Eye (tissue), 1 donor: ENCODE measurements at regions not wholly inside any gene's neighbourhood (a gene's known extent, or its start where the extent isn't known, plus 50 kb on each side); places are given as distances from the start of the nearest gene placed in this dataset.
"Not testable (repeated sequence)": the region's sequence is repeated elsewhere in the genome, so short reads cannot be mapped to it uniquely, and the experiment has no call there.

Experiments
- DNase-seq: peaks from one replicate; pipeline ENCODE4 v3.0.0-alpha.2; 2015

DNA sequence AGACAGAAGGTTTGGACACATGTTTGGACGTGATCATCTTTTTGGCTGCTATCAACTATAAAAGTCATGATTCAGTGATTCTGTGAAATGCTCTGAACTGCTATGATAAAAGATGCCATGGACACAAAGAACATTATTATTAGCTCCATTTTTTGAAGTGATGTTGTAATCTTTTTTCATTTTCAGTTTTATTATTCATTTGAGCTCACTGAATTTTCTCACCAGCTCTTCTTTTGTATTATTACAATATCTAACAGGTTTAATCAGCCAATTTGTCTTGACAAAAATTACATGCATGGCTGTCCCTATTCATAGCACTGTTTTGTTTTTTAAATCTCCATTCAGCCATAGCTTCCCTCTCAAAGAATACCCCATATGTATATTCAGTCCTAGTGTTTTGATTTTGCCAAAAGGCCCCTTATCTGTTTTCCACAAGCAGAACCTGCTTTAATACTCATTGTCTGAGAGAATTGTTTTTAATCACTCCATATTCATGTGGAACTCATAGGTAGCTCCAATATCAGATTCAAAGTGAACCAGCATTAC lies 314.0 kb upstream of the FAM98A start:
- peak; percentile 83 for DNase-seq

DNA sequence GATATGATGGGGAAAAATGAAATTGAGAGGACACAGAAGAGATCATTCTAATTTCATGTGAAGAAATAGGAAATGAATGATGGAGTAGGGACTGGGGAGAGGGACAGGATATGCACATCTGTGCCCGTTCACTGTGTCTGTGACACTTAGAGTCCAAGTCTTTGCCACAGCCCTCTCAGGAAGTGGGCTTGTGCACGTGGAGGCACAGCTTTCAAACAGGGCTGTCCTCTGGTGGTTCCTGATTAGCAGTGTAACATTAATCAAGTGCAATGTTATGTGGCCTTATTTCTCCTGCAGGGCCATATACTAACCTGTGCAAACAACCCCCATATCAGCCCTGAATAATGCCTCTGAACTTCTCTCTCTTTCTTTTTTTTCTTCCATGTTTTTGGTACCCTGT lies 312.2 kb upstream of the FAM98A start:
- DNase-seq, result no peak

DNA sequence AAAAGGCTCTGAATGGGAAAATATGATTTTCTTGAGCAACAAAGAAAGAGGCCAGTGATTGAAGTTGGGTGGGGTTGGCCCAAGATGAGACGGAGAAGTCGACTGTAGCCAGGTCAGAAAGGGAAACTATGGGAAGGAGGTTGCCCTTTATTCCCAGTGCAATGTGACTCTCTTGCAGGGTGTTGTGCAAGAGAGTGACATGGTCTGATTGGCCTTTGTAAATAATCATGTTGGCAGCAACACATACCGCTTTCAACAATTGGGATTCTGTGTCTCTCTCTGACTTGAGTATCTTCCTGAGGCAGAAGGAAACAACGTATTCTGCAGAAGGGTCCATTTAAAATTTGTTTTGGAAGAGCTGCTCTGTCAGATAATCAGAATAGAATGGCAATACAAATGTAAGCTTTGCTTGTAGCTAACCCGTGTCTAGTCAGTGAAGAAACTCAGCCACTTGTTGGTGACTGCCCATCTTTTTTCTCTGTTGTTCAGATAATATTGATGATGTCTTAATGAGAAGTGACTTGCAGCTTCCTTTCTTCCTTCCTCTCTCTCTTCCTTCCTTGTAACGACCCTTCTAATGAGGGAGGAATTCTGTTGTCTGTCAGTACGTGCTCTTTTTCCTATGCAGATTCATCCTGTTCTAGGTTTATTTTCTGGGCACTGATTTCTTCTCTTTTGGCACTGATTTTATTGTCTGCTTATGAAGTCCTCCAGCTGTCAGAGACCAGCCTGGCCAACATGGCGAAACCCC lies 311.0 kb upstream of the FAM98A start:
- peak; percentile 40 for DNase-seq

DNA sequence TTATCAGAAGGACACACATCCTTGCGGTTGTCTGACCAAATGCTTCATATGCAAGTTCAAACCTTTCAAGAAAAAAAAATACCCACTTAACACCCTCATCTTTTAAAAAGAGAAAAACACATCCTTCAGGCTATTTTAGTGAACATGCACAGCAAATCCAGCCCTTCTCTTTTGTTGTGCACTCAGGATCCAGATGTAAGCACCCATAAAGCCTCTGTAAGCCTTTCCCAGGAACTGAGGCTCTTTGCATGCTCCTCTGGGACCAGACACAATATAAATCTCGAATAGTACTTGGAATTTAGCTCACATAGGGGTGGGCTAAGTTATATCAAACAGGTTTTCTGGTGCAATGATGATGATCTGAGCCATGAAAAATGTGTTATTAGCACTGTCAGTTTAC lies 308.8 kb upstream of the FAM98A start:
- peak; percentile 51 for DNase-seq

DNA sequence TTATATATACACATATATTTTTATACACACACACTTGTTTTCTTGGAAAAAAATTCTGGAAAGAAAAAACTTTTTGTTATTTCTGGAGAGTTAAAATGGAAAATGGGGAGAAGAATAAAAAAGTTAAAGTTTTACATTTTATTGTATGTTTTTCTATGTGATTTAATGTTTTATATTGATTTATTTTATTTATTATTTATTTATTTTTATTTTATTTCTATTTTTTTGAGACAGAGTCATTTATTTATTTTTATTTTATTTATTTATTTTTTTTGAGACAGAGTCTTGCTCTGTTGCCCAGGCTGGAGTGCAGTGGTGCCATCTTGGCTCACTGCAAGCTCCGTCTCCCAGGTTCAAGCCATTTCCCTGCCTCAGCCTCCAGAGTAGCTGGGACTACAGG lies 307.0 kb upstream of the FAM98A start:
- not testable (repeated sequence) for DNase-seq

DNA sequence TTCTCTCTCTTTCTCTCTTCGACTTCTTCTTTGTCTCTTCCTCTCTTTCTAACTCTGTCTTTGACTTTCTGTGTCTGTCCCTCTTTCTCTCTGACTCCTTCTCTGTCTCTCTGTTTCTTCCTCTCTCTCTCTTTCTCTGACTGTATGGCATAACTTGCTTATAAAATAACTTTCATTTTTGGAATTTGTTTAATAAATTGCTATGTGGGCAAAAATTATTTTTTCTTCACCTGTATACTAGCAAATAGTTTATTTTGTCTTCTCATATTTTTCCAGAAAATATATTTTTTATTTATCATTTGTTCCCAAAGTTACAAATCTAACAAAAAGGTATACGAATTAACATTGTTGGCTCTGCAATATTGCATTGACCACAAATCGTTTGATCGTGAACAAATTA lies 305.7 kb upstream of the FAM98A start:
- DNase-seq, result no peak

DNA sequence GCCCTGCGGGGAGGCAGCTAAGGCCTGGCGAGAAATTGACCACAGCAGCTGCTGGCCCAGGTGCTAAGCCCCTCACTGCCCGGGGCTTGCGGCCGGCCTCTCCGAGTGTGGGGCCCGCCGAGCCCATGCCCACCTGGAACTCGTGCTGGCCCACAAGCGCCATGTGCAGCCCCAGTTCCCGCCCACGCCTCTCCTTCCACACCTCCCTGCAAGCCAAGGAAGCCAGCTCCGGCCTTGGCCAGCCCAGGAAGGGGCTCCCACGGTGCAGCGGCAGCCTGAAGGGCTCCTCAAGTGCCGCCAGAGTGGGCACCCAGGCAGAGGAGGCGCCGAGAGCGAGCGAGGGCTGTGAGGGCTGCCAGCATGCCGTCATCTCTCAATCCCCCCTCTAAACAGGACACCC lies 304.6 kb upstream of the FAM98A start:
- no peak for DNase-seq

DNA sequence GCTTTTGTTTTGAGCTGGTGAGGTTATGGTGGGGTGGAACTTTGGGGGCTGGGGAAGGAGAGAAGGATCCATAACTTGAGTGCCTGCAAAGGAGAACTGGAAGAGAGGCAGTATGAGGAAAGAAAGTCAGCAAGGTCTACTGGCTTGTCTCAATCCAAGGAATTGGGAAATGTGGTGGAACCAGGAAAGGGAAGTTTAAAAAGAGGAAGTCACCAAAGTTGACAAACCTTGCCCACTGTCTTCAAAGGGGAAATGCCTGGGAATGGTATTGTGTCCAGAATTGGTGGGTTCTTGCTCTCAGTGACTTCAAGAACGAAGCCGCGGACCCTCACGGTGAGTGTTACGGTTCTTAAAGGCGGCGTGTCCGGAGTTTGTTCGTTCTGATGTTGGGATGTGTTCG lies 304.1 kb upstream of the FAM98A start:
- DNase-seq, result no peak

DNA sequence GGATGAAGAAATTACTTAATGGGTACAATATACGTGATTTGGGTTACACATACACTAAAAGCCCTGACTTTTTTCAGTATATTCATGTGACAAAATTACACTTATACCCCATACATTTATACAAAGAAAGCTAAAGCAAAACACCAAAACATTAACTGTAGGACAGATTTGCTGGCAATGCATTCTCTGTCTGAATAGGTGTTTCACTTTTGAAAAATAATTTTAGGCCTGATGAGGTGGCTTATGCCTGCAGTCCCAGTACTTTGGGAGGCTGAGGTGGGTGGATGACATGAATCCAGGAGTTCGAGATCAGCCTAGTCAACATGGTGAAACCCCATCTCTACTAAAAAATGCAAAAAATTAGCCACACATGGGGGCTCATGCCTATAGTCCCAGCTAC lies 301.5 kb upstream of the FAM98A start:
- no peak for DNase-seq

DNA sequence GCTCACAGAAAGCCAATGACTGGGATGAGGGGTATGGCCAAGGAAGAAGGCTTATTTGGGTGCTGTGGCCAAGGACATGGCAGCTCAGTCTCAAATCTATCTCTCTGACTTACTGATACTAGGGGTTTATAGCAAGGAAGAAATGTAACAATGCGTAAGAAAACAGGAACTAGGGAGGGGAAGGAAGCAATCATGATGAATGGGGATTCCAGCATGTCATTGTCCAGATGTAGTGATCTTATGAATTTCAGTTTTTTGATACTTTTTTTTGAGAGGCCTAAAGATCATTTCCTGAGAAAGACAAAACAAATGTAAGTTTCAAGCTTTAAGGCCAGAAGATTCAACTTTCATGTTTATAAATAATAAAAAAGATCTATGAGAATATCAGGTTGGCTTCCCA lies 298.6 kb upstream of the FAM98A start:
- DNase-seq, result no peak

DNA sequence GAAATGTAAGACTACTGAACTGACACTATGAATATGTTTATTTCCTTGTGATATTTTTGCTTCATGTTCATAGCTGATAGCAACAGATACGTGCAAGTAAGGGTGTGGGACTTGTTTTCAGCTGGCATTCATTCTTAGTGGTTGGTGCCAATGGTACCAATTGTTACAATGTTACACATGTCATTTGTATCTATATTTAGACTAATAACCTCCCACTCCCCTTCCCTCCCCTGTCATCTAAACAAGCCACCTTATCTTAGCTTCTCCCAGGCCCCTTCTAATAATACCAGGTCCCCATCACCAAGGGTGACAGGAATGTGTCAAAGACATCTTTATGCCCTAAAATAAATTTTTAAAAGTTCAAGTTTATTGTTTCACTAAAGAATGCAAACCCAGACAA lies 294.7 kb upstream of the FAM98A start:
- no peak for DNase-seq

DNA sequence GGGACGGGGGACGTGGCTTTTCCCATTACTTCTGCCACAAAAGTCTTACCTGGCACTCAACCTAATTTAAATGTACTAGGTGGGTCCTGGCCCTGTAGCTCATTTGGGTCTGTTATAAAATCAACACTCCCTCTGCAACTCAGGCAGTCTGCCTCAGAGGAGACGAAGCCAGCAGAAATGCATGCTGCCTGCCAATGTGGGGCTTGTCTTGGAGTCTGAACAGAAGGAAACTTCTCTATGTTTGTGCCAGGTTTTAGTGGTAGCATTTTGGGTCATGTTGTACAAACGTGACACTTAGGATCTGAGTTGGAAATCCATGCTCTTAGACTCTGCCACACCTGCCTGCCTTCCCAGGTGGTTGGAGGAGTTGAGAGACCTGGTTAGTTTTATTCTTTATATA lies 292.5 kb upstream of the FAM98A start:
- no peak for DNase-seq

DNA sequence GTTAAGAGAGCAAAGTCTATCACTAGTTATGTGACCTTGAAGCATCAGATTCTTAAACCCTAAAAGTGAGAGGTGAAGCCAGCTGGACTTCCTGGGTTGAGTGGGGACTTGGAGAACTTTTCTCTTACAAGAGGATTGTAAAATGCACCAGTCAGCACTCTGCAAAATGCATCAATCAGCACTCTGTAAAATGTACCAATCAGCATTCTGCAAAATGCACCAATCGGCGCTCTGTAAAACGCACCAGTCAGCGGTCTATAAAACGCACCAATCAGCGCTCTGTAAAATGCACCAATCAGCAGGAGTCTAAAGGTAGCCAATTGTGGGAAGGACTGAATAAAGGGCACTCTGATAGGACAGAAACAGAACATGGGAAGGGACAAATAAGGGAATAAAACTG lies 291.6 kb upstream of the FAM98A start:
- DNase-seq, result no peak

DNA sequence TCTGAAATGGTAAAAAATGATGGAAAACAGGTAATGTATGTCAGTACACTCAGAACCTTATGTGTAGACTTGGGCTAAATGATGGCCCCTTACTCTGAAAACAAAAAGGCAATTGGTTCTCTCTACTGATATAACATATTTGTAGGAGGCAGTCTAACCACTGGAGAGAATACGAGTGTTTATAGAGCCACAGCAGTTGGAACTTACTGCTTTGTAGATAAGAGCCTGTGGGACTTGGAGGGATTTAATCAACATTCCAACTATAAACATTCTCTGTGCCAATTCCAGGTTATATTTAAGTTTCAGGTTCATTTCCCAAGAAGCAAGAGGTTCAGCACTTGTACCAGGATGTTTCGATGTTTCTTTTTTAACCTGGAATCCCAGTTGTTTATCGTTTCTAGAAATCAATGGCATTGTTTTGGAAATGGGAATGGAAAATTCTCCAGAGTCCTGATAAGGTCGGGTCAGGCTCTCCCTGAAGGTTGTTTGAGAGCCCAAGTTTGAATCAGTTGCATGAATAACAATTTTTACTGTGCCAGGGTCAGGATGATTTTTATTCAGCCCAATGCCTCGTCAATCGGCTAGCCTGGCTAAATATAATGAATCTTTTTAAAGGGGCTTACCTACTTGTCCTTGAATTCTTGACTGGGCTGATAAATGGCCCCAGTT lies 278.4 kb upstream of the FAM98A start:
- no peak for DNase-seq

DNA sequence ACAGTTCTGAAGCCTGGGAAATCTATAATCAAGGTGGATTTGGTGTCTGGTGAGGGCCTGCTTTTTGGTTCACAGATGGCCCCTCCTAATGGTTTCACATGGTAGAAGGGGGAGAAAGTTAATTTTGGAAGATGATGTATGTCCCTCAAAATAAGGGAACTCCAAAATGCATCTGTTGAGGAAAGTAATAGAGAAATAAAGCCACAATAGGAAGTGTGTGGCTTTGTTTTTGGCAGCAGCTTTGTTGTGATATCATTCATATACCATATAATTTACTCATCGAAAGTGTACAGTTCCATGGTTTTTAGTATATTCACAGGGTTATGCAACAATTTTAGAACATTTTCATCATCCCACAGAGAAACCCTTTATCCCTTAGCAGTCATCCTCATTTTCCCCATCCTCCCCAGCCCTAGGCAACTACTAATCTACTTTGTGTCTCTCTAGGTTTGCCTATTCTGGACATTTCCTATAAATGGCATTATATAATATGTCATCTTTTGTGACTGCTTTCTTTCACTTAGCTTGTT lies 274.0 kb upstream of the FAM98A start:
- DNase-seq, result no peak

DNA sequence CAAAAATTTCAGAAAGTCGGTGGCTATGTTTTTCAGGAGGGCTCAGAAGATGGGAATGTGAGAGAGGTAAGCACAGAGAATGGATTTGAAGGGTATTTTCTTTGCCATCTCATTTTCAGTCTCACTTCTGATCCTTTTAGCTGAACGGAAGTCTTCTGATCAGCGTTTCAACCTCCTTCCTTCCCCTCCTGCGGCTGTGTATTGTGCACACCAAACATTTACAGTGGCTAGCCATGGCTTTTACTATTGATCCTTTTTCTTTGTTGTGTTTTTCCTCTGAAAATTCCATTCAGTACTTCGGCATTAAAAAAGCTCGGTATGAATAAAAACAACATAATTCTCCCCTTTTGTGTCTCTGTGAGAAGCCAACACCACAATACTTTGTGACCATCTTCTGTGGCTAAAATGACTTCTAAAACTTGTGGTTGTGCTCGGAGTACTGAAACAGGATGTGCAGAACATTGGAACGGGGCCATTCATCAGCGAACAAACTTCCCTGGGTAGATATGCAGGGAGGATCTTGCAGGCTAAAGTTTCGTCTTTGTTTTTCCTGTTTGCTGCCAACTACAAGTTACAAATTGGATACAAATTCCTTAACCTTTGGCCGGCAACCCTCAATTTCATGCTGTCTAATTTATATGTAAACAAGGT lies 260.8 kb upstream of the FAM98A start:
- DNase-seq, result no peak

DNA sequence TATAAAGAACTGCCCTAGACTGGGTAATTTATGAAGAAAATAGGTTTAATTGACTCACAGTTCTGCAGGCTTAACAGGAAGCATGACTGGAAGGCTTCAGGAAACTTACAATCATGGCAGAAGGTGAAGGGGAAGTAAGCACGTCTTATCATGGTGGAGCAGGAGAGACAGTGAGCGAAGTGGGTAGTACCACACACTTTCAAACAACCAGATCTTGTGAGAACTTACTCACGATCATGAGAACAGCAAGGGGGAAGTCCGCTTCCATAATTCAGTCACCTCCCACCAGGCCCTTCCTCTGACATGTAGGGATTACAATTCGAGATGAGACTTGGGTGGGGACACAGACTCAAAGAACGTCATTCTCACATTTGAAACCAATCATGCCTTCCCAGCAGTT lies 260.1 kb upstream of the FAM98A start:
- DNase-seq, result no peak

DNA sequence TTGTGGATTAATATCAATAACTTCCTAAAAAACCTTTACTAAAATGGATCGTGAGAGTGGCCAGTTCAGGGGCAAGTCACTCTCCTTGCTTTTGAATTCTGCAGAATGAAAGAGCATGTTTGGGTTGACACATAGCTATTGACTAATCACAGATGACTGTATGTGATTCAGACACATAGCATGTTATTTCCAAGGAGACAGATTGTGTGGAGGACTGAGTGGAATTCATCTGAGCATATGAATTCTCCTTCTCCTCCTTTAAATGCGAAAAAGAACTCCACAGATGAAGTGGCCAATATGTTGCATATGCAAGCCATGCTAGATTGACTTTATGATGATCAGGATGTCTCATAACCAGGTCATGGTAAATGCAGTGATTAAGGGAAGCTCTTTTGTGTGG lies 249.4 kb upstream of the FAM98A start:
- DNase-seq, result no peak

DNA sequence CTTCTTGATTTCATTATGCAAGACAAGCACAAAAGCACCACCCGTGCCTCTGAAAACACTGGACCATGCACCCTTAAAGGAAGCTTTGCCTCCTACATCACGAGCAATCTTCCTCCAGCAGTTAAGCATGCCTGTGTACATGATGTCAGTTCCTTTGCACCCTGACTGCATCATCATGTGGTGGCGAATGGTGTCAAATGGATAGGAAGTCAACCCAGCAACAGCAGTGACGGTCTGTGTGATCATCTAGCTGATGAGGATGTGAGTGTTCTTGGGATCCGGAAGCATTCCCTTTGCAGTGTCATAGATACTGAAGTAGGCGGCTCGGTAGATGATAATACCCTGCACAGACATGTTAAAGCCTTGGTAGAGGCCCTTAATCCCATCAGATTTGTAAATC lies 240.7 kb upstream of the FAM98A start:
- DNase-seq, result no peak

DNA sequence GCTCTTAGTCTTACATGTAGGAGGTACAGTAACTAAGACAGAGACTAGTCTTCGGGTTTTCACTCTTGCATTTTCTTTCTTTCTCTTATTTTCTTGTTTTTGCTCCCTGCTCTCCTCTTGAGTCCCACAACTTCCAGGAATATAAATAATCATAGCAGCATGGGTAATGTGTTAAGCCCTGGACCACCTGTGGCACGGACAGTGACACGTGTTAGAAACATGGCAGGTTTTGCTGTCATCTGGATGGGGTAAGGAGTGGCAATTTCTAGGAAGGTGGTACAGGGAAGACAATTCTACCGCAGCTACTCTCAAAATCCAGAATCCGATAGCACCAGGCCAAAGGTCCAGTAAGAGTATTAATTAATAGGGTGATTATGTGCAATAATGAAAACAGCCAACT lies 237.5 kb upstream of the FAM98A start:
- DNase-seq, result no peak

DNA sequence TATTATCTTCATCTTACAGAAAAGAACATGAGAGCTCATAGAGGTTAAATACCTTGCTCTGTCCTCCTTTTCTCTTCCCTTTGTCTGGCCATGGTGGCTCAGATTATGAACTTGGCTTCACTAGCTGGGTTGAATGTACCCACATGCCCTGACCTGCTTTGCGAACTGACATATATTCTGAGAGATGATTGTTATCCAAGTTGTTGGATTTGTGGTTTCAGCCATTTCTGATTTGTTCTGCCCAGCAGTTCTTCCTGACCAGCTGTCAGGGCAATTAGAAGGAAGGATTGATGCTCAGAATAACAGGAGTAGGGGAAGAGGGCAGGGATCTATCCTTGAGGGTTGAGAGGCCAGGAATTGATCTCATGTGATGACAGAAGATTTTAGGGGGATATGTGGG lies 236.8 kb upstream of the FAM98A start:
- DNase-seq, result peak; percentile 64

DNA sequence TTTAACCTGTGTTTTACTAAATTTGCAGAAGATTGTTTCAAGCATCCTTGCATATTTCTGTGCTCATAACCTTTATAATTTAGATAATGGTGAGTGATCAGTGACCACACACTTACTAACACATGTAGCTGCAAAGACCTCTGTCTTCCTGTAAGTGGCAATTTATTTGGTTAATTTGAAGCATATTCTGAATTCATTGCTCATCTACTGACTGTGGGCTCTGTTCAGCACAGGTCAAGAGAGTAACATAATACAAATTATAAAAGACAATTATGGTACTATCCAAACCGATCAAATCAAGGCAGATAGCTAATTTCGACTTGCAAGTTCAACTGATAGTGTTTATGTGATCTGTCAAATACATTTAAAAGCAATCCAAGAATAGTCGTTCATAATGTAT lies 223.9 kb upstream of the FAM98A start:
- no peak for DNase-seq

DNA sequence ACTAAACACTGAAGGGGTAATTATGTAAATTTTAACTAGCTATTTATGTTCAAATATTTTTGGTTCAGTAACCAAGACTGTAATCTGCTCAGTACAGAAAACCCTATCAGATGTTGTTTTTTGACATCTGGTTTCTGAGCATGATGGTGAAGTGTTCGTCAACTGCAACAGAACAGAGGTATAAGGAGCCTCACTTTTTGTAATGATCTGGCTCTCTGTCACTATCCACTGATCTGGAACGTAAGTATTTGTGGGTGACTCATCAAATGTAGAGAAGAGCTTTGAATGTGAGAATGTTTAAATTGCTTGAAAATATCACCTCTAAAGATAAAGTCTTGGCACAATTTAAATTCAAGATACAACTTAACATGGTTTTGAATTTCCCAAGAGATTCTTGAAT lies 213.6 kb upstream of the FAM98A start:
- DNase-seq, result no peak
